Kidney glomerular epithelial cell (primary cell): ENCODE measurements at regions not wholly inside any gene's neighbourhood (a gene's known extent, or its start where the extent isn't known, plus 50 kb on each side); places are given as distances from the start of the nearest gene placed in this dataset.
A peak's percentile ranks its signal among the peaks of the same experiment; 100 is the strongest.

ENCODE experiments used
- DNase-seq: peaks from one replicate; lab custom pipeline; 2025; lab: John Stamatoyannopoulos, UW

- DNase-seq = no peak
Observed at GRCh38 chr1:56313560-56313959, 265.8 kb downstream of the PLPP3 start.

GRCh38 chr1:56311766-56312165, 267.6 kb downstream of the PLPP3 start:
- DNase-seq = no peak

- DNase-seq = no peak
Observed at GRCh38 chr1:56310945-56311344, 268.4 kb downstream of the PLPP3 start.

- DNase-seq = no peak
Observed at GRCh38 chr1:56309065-56309464, 270.3 kb downstream of the PLPP3 start.

GRCh38 chr1:56304975-56305374, 274.4 kb downstream of the PLPP3 start:
- no peak for DNase-seq

- no peak for DNase-seq
Observed at GRCh38 chr1:56303805-56304204, 275.6 kb downstream of the PLPP3 start.

- DNase-seq = peak; percentile 46
Observed at GRCh38 chr1:56302878-56303277, 276.5 kb downstream of the PLPP3 start.

- peak; percentile 52 for DNase-seq
Observed at GRCh38 chr1:56301791-56302190, 277.6 kb downstream of the PLPP3 start.

GRCh38 chr1:56300836-56301235, 278.5 kb downstream of the PLPP3 start:
- no peak for DNase-seq

- DNase-seq = no peak
Observed at GRCh38 chr1:56298866-56299265, 280.5 kb downstream of the PLPP3 start.

- no peak for DNase-seq
Observed at GRCh38 chr1:56297904-56298303, 281.5 kb downstream of the PLPP3 start.

- DNase-seq = no peak
Observed at GRCh38 chr1:56297208-56297607, 282.2 kb downstream of the PLPP3 start.

- DNase-seq = no peak
Observed at GRCh38 chr1:56295949-56296929, 283.1 kb downstream of the PLPP3 start.

GRCh38 chr1:56291374-56291919, 287.9 kb downstream of the PLPP3 start:
- no peak for DNase-seq

GRCh38 chr1:56289260-56289659, 290.1 kb downstream of the PLPP3 start:
- DNase-seq = no peak

- no peak for DNase-seq
Observed at GRCh38 chr1:56287721-56288120, 291.6 kb downstream of the PLPP3 start.

GRCh38 chr1:56286956-56287355, 292.4 kb downstream of the PLPP3 start:
- DNase-seq = no peak

- no peak for DNase-seq
Observed at GRCh38 chr1:56286506-56286905, 292.9 kb downstream of the PLPP3 start.

GRCh38 chr1:56285554-56286402, 293.6 kb downstream of the PLPP3 start:
- no peak for DNase-seq

GRCh38 chr1:56284928-56285327, 294.4 kb downstream of the PLPP3 start:
- peak; percentile 86 for DNase-seq

- no peak for DNase-seq
Observed at GRCh38 chr1:56278061-56278460, 301.3 kb downstream of the PLPP3 start.

- DNase-seq = no peak
Observed at GRCh38 chr1:56268519-56269140, 310.7 kb downstream of the PLPP3 start.
